ENCODE measurements at regions not wholly inside any gene's neighbourhood (a gene's known extent, or its start where the extent isn't known, plus 50 kb on each side); places are given as distances from the start of the nearest gene placed in this dataset.
A peak's percentile ranks its signal among the peaks of the same experiment; 100 is the strongest.

- H3K4me3 ChIP-seq, result no peak overlapping the region
- H3K36me3 ChIP-seq, result no peaks in the 10 kb centered on the region
- no peaks in the 10 kb centered on the region for H3K9me3 ChIP-seq
- no peaks in the 10 kb centered on the region for H3K4me1 ChIP-seq
- no peaks in the 10 kb centered on the region for H3K27me3 ChIP-seq
- DNase-seq, result no peak
- H3K27ac ChIP-seq, result no peak overlapping the region
- TF ChIP-seq POLR2A (IDR thresholded peaks at IDR 0.05) (no peak), CTCF (IDR thresholded peaks at IDR 0.05) (no peak)
Measured at GRCh38 chr1:221022331-221022730, 143.1 kb downstream of the HLX start.

- Histone ChIP-seq H3K27me3 (no peaks in the 10 kb centered on the region), H3K4me1 (no peaks in the 10 kb centered on the region), H3K27ac (no peak overlapping the region), H3K36me3 (no peaks in the 10 kb centered on the region), H3K9me3 (no peaks in the 10 kb centered on the region), H3K4me3 (no peak overlapping the region)
- TF ChIP-seq POLR2A (IDR thresholded peaks at IDR 0.05) (no peak), CTCF (IDR thresholded peaks at IDR 0.05) (no peak)
- no peak for DNase-seq
Measured at GRCh38 chr1:221023482-221023881, 144.2 kb downstream of the HLX start.

- TF ChIP-seq POLR2A (IDR thresholded peaks at IDR 0.05) (no peak), CTCF (IDR thresholded peaks at IDR 0.05) (no peak)
- no peak overlapping the region for H3K4me3 ChIP-seq
- H3K9me3 ChIP-seq, result no peaks in the 10 kb centered on the region
- no peaks in the 10 kb centered on the region for H3K4me1 ChIP-seq
- no peak overlapping the region for H3K27ac ChIP-seq
- no peaks in the 10 kb centered on the region for H3K27me3 ChIP-seq
- DNase-seq, result no peak
- H3K36me3 ChIP-seq, result no peaks in the 10 kb centered on the region
Measured at GRCh38 chr1:221025501-221025900, 146.3 kb downstream of the HLX start.

GRCh38 chr1:221025956-221026355, 146.7 kb downstream of the HLX start:
- TF ChIP-seq CTCF (IDR thresholded peaks at IDR 0.05) (no peak), POLR2A (IDR thresholded peaks at IDR 0.05) (no peak)
- no peak overlapping the region for H3K27ac ChIP-seq
- no peaks in the 10 kb centered on the region for H3K36me3 ChIP-seq
- no peaks in the 10 kb centered on the region for H3K9me3 ChIP-seq
- DNase-seq, result peak in 2 of 3 donors; percentile 46 to 53
- no peak overlapping the region for H3K4me3 ChIP-seq
- no peaks in the 10 kb centered on the region for H3K27me3 ChIP-seq
- no peaks in the 10 kb centered on the region for H3K4me1 ChIP-seq

GRCh38 chr1:221029981-221030649, 150.9 kb downstream of the HLX start:
- H3K27me3 ChIP-seq, result no peaks in the 10 kb centered on the region
- no peaks in the 10 kb centered on the region for H3K9me3 ChIP-seq
- no peak overlapping the region for H3K4me3 ChIP-seq
- no peak for DNase-seq
- H3K27ac ChIP-seq, result peak overlapping the region in 1 of 4 donors; percentile 1
- no peaks in the 10 kb centered on the region for H3K36me3 ChIP-seq
- H3K4me1 ChIP-seq, result no peaks in the 10 kb centered on the region
- TF ChIP-seq POLR2A (IDR thresholded peaks at IDR 0.05) (no peak), CTCF (IDR thresholded peaks at IDR 0.05) (no peak)

GRCh38 chr1:221030990-221031389, 151.7 kb downstream of the HLX start:
- Histone ChIP-seq H3K4me1 (no peaks in the 10 kb centered on the region), H3K27ac (no peak overlapping the region), H3K27me3 (no peaks in the 10 kb centered on the region), H3K36me3 (no peaks in the 10 kb centered on the region), H3K9me3 (no peaks in the 10 kb centered on the region), H3K4me3 (no peak overlapping the region)
- no peak for TF ChIP-seq CTCF (IDR thresholded peaks at IDR 0.05)
- DNase-seq, result no peak

Measured in Peyer's patch (tissue), 4 donors.